Omental fat pad (tissue), 3 donors: ENCODE measurements at regions not wholly inside any gene's neighbourhood (a gene's known extent, or its start where the extent isn't known, plus 50 kb on each side); places are given as distances from the start of the nearest gene placed in this dataset.
"Not testable (repeated sequence)": the region's sequence is repeated elsewhere in the genome, so short reads cannot be mapped to it uniquely, and the experiment has no call there.

Experiments used
- ATAC-seq: fragments of 150-250 bp; one replicate; pipeline ENCODE4 v1.9.1; 2016; ENCODE audit warnings: mild to moderate bottlenecking, moderate library complexity; ENCODE audit not compliant: low FRiP score
- DNase-seq: peaks from one replicate; pipeline ENCODE4 v3.0.0-alpha.2; 2019; ENCODE audit warnings: low spot score
- CTCF ChIP-seq, 3 donors: fragments of 450-650 bp; IDR thresholded peaks; one replicate each; pipeline ENCODE4 v1.5.1; 2016 to 2017; ENCODE audit warnings: antibody characterized with exemption in 3 of 3, mild to moderate bottlenecking in 3 of 3, moderate library complexity in 2 of 3

- no peak for TF ChIP-seq CTCF (IDR thresholded peaks at IDR 0.05)
- DNase-seq: no peak
- ATAC-seq: no peak
Observed at GRCh38 chr2:238507836-238508235, 81.1 kb downstream of the ASB1 start.

- no peak for TF ChIP-seq CTCF (IDR thresholded peaks at IDR 0.05)
- ATAC-seq: peak; percentile 26
- no peak for DNase-seq
Observed at GRCh38 chr2:238509151-238509835, 82.6 kb downstream of the ASB1 start.

GRCh38 chr2:238509903-238510302 lies 83.2 kb downstream of the ASB1 start:
- TF ChIP-seq CTCF (IDR thresholded peaks at IDR 0.05): no peak
- DNase-seq: no peak
- no peak for ATAC-seq

GRCh38 chr2:238510911-238511613 lies 84.3 kb downstream of the ASB1 start:
- ATAC-seq (no peak), DNase-seq (no peak)
- TF ChIP-seq CTCF (IDR thresholded peaks at IDR 0.05): no peak

- DNase-seq (no peak), ATAC-seq (no peak)
- no peak for TF ChIP-seq CTCF (IDR thresholded peaks at IDR 0.05)
Observed at GRCh38 chr2:238511614-238511950, 84.9 kb downstream of the ASB1 start.

GRCh38 chr2:238512247-238512867 lies 85.6 kb downstream of the ASB1 start:
- TF ChIP-seq CTCF (IDR thresholded peaks at IDR 0.05): no peak
- no peak for DNase-seq
- no peak for ATAC-seq

- ATAC-seq (no peak), DNase-seq (no peak)
- no peak for TF ChIP-seq CTCF (IDR thresholded peaks at IDR 0.05)
Observed at GRCh38 chr2:238513346-238513745, 86.6 kb downstream of the ASB1 start.

GRCh38 chr2:238514024-238514423 lies 87.3 kb downstream of the ASB1 start:
- ATAC-seq, DNase-seq: not testable (repeated sequence)
